IMR-90 (cell line): ENCODE measurements at regions not wholly inside any gene's neighbourhood (a gene's known extent, or its start where the extent isn't known, plus 50 kb on each side); places are given as distances from the start of the nearest gene placed in this dataset.

ENCODE experiments used
- BHLHE40 ChIP-seq: fragments of 150-350 bp; IDR thresholded peaks from 2 replicates; pipeline ENCODE4 v1.6.1; 2016; ENCODE audit warnings: mild to moderate bottlenecking, low read depth, low read length
- CEBPB ChIP-seq: IDR thresholded peaks from 2 replicates; pipeline ENCODE4 v1.6.1; 2012; ENCODE audit warnings: low read depth, low read length, improper control_type of control experiment
- CHD1 ChIP-seq: IDR thresholded peaks from 2 replicates; pipeline ENCODE4 v1.6.1; 2012; ENCODE audit warnings: low read depth, low read length, improper control_type of control experiment
- CTCF ChIP-seq: conservative IDR thresholded peaks from 2 replicates; pipeline ENCODE4 v1.5.1; 2012; ENCODE audit warnings: mild to moderate bottlenecking, low read depth, low read length, improper control_type of control experiment
- FOS ChIP-seq: fragments of 150-350 bp; IDR thresholded peaks from 2 replicates; pipeline ENCODE4 v1.6.1; 2016; ENCODE audit warnings: low read depth, low read length
- MAZ ChIP-seq: IDR thresholded peaks from 2 replicates; pipeline ENCODE4 v1.6.1; 2012; ENCODE audit warnings: low read depth, mild to moderate bottlenecking, low read length, improper control_type of control experiment, moderate library complexity, borderline replicate concordance
- NFE2L2 ChIP-seq: fragments of 150-350 bp; IDR thresholded peaks from 2 replicates; pipeline ENCODE4 v1.6.1; 2016; ENCODE audit warnings: low read depth, mild to moderate bottlenecking, low read length
- POLR2A ChIP-seq: IDR thresholded peaks from 2 replicates; pipeline ENCODE4 v1.6.1; 2012; ENCODE audit warnings: mild to moderate bottlenecking, low read depth, low read length
- RAD21 ChIP-seq: IDR thresholded peaks from 2 replicates; pipeline ENCODE4 v1.6.1; 2012; ENCODE audit warnings: low read length, improper control_type of control experiment
- SMC3 ChIP-seq: fragments of 150-350 bp; IDR thresholded peaks from 2 replicates; pipeline ENCODE4 v1.6.1; 2016; ENCODE audit warnings: low read depth, mild to moderate bottlenecking, antibody characterized with exemption, low read length, moderate library complexity
- TF ChIP-seq, protein P1 (sequence below): fragments of 150-350 bp; IDR thresholded peaks from 2 replicates; pipeline ENCODE4 v1.6.1; 2016; ENCODE audit warnings: low read depth, mild to moderate bottlenecking, low read length, moderate library complexity, borderline replicate concordance

- no peak for TF ChIP-seq NFE2L2
- TF ChIP-seq POLR2A, result no peak
- no peak for TF ChIP-seq CEBPB
- TF ChIP-seq CTCF, result no peak
- no peak for TF ChIP-seq MAZ
- TF ChIP-seq BHLHE40, result no peak
- TF ChIP-seq RAD21, result no peak
- TF ChIP-seq, protein P1, sequence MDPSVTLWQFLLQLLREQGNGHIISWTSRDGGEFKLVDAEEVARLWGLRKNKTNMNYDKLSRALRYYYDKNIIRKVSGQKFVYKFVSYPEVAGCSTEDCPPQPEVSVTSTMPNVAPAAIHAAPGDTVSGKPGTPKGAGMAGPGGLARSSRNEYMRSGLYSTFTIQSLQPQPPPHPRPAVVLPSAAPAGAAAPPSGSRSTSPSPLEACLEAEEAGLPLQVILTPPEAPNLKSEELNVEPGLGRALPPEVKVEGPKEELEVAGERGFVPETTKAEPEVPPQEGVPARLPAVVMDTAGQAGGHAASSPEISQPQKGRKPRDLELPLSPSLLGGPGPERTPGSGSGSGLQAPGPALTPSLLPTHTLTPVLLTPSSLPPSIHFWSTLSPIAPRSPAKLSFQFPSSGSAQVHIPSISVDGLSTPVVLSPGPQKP, result no peak
- TF ChIP-seq CHD1, result no peak
- TF ChIP-seq SMC3, result no peak
- no peak for TF ChIP-seq FOS
Measured at GRCh38 chr13:72290962-72291681, 424.1 kb upstream of the DACH1 start.
